ENCODE measurements at regions not wholly inside any gene's neighbourhood (a gene's known extent, or its start where the extent isn't known, plus 50 kb on each side); places are given as distances from the start of the nearest gene placed in this dataset.

- ATAC-seq (ENCODE audit: low read depth in 2 of 2) (no peak), DNase-seq (no peak)
- H3K9me3 Mint-ChIP-seq, result peaks cover 0 to 6% (median 0%) of the 10 kb centered on the region in 7 donors
- H3K27me3 Mint-ChIP-seq, result peaks cover 9 to 16% (median 14%) of the 10 kb centered on the region in 3 donors
- no peaks in the 10 kb centered on the region for H3K36me3 Mint-ChIP-seq
- no peaks in the 10 kb centered on the region for H3K4me1 Mint-ChIP-seq
- no peak overlapping the region for H3K4me3 Mint-ChIP-seq
- H3K27ac Mint-ChIP-seq, result no peak overlapping the region
Observed at GRCh38 chr3:18018491-18019160, 276.2 kb upstream of the TBC1D5 start.

GRCh38 chr3:18016366-18016765 is 273.9 kb upstream of the TBC1D5 start:
- Mint-ChIP-seq H3K27me3 (peaks cover 9 to 20% (median 16%) of the 10 kb centered on the region in 3 donors), H3K36me3 (no peaks in the 10 kb centered on the region), H3K9me3 (peaks cover 0 to 8% (median 2%) of the 10 kb centered on the region in 7 donors), H3K27ac (no peak overlapping the region), H3K4me3 (no peak overlapping the region), H3K4me1 (no peaks in the 10 kb centered on the region)
- DNase-seq (no peak), ATAC-seq (ENCODE audit: low read depth in 2 of 2) (no peak)

GRCh38 chr3:18012933-18013332 is 270.5 kb upstream of the TBC1D5 start:
- Mint-ChIP-seq H3K4me1 (no peaks in the 10 kb centered on the region), H3K4me3 (no peak overlapping the region), H3K36me3 (no peaks in the 10 kb centered on the region), H3K27ac (peak overlapping the region in 1 of 6 donors; percentile 44), H3K9me3 (peaks cover 0 to 8% (median 2%) of the 10 kb centered on the region in 7 donors), H3K27me3 (peaks cover under 1 to 13% (median 4%) of the 10 kb centered on the region in 3 donors)
- DNase-seq (no peak), ATAC-seq (ENCODE audit: low read depth in 2 of 2) (no peak)

- H3K9me3 Mint-ChIP-seq, result peaks cover 0 to 8% (median 2%) of the 10 kb centered on the region in 7 donors
- peak overlapping the region in 1 of 6 donors; percentile 44 for H3K27ac Mint-ChIP-seq
- DNase-seq (no peak), ATAC-seq (ENCODE audit: low read depth in 2 of 2) (no peak)
- H3K4me1 Mint-ChIP-seq, result no peaks in the 10 kb centered on the region
- peaks cover 0 to 13% (median 3%) of the 10 kb centered on the region in 3 donors for H3K27me3 Mint-ChIP-seq
- no peak overlapping the region for H3K4me3 Mint-ChIP-seq
- no peaks in the 10 kb centered on the region for H3K36me3 Mint-ChIP-seq
Observed at GRCh38 chr3:18012436-18012835, 270.0 kb upstream of the TBC1D5 start.

GRCh38 chr3:18011387-18011786 is 269.0 kb upstream of the TBC1D5 start:
- no peaks in the 10 kb centered on the region for H3K4me1 Mint-ChIP-seq
- H3K9me3 Mint-ChIP-seq, result peaks cover 0 to 5% (median 2%) of the 10 kb centered on the region in 7 donors
- H3K27ac Mint-ChIP-seq, result no peak overlapping the region
- DNase-seq, result no peak
- no peak for ATAC-seq (ENCODE audit: low read depth in 2 of 2)
- H3K4me3 Mint-ChIP-seq, result no peak overlapping the region
- no peaks in the 10 kb centered on the region for H3K36me3 Mint-ChIP-seq
- peaks cover 0 to 10% (median 0%) of the 10 kb centered on the region in 3 donors for H3K27me3 Mint-ChIP-seq

GRCh38 chr3:18010001-18010400 is 267.6 kb upstream of the TBC1D5 start:
- no peak overlapping the region for H3K4me3 Mint-ChIP-seq
- no peaks in the 10 kb centered on the region for H3K36me3 Mint-ChIP-seq
- no peak for ATAC-seq (ENCODE audit: low read depth in 2 of 2)
- peak overlapping the region in 2 of 6 donors; percentile 9 to 28 for H3K27ac Mint-ChIP-seq
- H3K9me3 Mint-ChIP-seq, result peaks cover 0 to 6% (median 2%) of the 10 kb centered on the region in 7 donors
- peaks cover 0 to 5% (median 0%) of the 10 kb centered on the region in 3 donors for H3K27me3 Mint-ChIP-seq
- H3K4me1 Mint-ChIP-seq, result no peaks in the 10 kb centered on the region
- no peak for DNase-seq

- no peaks in the 10 kb centered on the region for H3K4me1 Mint-ChIP-seq
- ATAC-seq (ENCODE audit: low read depth in 2 of 2) (no peak), DNase-seq (no peak)
- H3K9me3 Mint-ChIP-seq, result peaks cover 0 to 10% (median 3%) of the 10 kb centered on the region in 7 donors
- H3K4me3 Mint-ChIP-seq, result no peak overlapping the region
- peaks cover 0 to 5% of the 10 kb centered on the region in 2 donors for H3K36me3 Mint-ChIP-seq
- H3K27ac Mint-ChIP-seq, result no peak overlapping the region
- peaks cover 0 to 5% (median 0%) of the 10 kb centered on the region in 3 donors for H3K27me3 Mint-ChIP-seq
Observed at GRCh38 chr3:18008706-18009368, 266.4 kb upstream of the TBC1D5 start.

- Mint-ChIP-seq H3K4me3 (no peak overlapping the region), H3K4me1 (no peaks in the 10 kb centered on the region), H3K36me3 (peaks cover 0 to 5% of the 10 kb centered on the region in 2 donors), H3K27ac (peak overlapping the region in 1 of 6 donors; percentile 78), H3K9me3 (peaks cover 0 to 10% (median 4%) of the 10 kb centered on the region in 7 donors), H3K27me3 (peaks cover 0 to 5% (median 0%) of the 10 kb centered on the region in 3 donors)
- no peak for ATAC-seq (ENCODE audit: low read depth in 2 of 2)
- no peak for DNase-seq
Observed at GRCh38 chr3:18007980-18008379, 265.5 kb upstream of the TBC1D5 start.

- H3K27me3 Mint-ChIP-seq, result peaks cover 0 to 3% (median 0%) of the 10 kb centered on the region in 3 donors
- DNase-seq (no peak), ATAC-seq (ENCODE audit: low read depth in 2 of 2) (no peak)
- H3K9me3 Mint-ChIP-seq, result no peaks in the 10 kb centered on the region
- H3K4me3 Mint-ChIP-seq, result no peak overlapping the region
- H3K36me3 Mint-ChIP-seq, result no peaks in the 10 kb centered on the region
- no peak overlapping the region for H3K27ac Mint-ChIP-seq
- no peaks in the 10 kb centered on the region for H3K4me1 Mint-ChIP-seq
Observed at GRCh38 chr3:17995769-17996168, 253.3 kb upstream of the TBC1D5 start.

- no peak overlapping the region for H3K4me3 Mint-ChIP-seq
- DNase-seq (no peak), ATAC-seq (ENCODE audit: low read depth in 2 of 2) (no peak)
- peak overlapping the region in 1 of 6 donors; percentile 61 for H3K27ac Mint-ChIP-seq
- no peaks in the 10 kb centered on the region for H3K4me1 Mint-ChIP-seq
- H3K9me3 Mint-ChIP-seq, result no peaks in the 10 kb centered on the region
- H3K27me3 Mint-ChIP-seq, result peaks cover 0 to 3% (median 0%) of the 10 kb centered on the region in 3 donors
- H3K36me3 Mint-ChIP-seq, result no peaks in the 10 kb centered on the region
Observed at GRCh38 chr3:17994167-17994566, 251.7 kb upstream of the TBC1D5 start.

- Mint-ChIP-seq H3K27me3 (peaks cover 0 to 3% (median 0%) of the 10 kb centered on the region in 3 donors), H3K4me3 (no peak overlapping the region), H3K9me3 (no peaks in the 10 kb centered on the region), H3K36me3 (no peaks in the 10 kb centered on the region), H3K4me1 (no peaks in the 10 kb centered on the region), H3K27ac (no peak overlapping the region)
- ATAC-seq (ENCODE audit: low read depth in 2 of 2) (no peak), DNase-seq (no peak)
Observed at GRCh38 chr3:17990390-17990789, 248.0 kb upstream of the TBC1D5 start.

- ATAC-seq (ENCODE audit: low read depth in 2 of 2) (peak in 1 of 2 donors; percentile 39), DNase-seq (no peak)
- peaks cover 7 to 8% (median 8%) of the 10 kb centered on the region in 3 donors for H3K27me3 Mint-ChIP-seq
- no peak overlapping the region for H3K27ac Mint-ChIP-seq
- H3K36me3 Mint-ChIP-seq, result no peaks in the 10 kb centered on the region
- H3K4me1 Mint-ChIP-seq, result no peaks in the 10 kb centered on the region
- no peak overlapping the region for H3K4me3 Mint-ChIP-seq
- no peaks in the 10 kb centered on the region for H3K9me3 Mint-ChIP-seq
Observed at GRCh38 chr3:17986348-17986816, 244.0 kb upstream of the TBC1D5 start.

- Mint-ChIP-seq H3K4me3 (no peak overlapping the region), H3K36me3 (no peaks in the 10 kb centered on the region), H3K27ac (no peak overlapping the region), H3K4me1 (no peaks in the 10 kb centered on the region), H3K9me3 (no peaks in the 10 kb centered on the region), H3K27me3 (peaks cover 7 to 13% (median 8%) of the 10 kb centered on the region in 3 donors)
- DNase-seq (no peak), ATAC-seq (ENCODE audit: low read depth in 2 of 2) (no peak)
Observed at GRCh38 chr3:17985658-17986347, 243.4 kb upstream of the TBC1D5 start.

Measured in naive B cell (primary cell).